Amniotic epithelial cell (primary cell): ENCODE measurements at regions not wholly inside any gene's neighbourhood (a gene's known extent, or its start where the extent isn't known, plus 50 kb on each side); places are given as distances from the start of the nearest gene placed in this dataset.

ENCODE experiments used
- DNase-seq: peaks from one replicate; pipeline ENCODE4 v3.0.0-alpha.2; 2010; ENCODE audit warnings: low read depth

DNA sequence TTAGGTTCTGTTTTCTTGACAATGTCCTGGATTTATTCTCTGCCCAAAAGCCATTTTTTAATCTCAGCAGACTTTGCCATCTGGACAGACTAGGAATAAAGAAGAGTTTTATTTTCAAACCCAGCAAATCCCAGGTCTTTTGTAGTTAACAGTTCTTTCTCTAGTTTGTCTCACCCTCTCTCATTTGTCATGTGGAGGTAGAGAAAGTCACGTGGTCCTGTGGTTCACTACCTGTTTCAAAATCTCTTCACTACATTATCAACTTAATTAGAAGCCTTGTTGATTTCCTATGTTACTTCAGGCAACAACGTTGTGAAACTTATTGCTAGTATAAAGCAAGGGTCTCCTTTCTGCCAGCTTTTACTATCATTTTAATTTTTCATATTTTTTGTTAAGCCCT is 1222.6 kb downstream of the EFNB2 start:
- DNase-seq, result no peak

DNA sequence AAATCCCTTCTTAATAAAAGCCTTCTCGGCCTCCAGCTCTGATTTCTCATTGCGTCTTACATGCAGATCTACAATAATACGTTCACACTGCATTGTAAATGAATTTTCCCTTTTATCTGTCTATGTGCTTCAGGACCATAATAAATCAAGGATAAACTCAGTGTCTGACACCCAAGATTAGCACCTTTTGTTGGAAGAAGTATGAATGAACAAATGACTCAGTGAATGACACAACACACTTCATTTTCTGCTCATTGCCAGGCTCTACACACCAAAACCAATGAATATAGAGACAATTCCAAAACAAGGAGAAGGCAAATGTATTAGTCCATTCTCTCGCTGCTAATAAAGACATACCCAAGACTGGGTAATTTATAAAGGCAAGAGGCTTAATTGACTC is 1224.4 kb downstream of the EFNB2 start:
- DNase-seq, result peak; percentile 4

- DNase-seq, result no peak
These were observed 1227.7 kb downstream of the EFNB2 start for GRCh38 chr13:105307776-105308175.

DNA sequence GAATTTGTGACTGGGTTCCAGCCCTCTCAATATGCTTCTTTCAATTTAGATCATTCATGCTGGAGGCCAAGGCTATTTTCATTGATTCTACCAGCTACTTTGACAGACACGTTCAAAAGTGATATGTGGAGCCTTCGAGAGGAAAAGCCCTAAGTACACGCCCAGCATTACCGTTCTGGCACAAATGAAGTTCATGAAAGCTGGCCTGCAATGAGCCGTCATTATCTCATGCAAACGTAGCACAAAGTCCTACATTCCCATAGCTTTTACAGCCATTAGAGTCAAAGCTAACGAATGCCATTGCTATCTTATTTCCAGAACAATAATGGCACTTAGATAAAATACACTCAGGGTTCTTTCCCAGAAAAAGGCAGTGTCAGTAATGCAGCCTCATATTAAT is 1237.6 kb downstream of the EFNB2 start:
- no peak for DNase-seq

- DNase-seq, result no peak
These were observed 1243.5 kb downstream of the EFNB2 start for GRCh38 chr13:105291987-105292386.

GRCh38 chr13:105290596-105290995 is 1244.9 kb downstream of the EFNB2 start:
- no peak for DNase-seq

DNA sequence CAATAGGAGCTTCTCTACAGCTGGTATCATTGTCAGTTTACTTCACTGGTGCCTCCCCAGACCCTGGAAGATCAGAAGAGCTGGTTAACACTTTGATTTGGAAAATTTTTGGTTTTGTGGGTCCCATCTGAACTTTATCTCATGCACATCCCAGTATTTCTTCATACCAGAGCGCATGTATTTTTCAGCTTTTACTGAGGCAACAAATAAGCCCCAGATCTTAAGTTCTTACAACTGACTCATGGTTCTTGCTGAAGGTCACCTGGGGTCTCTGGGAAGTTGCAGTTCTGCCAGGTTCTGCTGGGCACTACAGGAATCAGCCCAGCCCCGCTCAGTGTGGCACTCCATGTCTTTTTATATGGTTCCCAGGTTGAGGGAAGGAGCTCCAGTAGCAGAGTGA is 1249.9 kb downstream of the EFNB2 start:
- DNase-seq, result peak; percentile 61

DNA sequence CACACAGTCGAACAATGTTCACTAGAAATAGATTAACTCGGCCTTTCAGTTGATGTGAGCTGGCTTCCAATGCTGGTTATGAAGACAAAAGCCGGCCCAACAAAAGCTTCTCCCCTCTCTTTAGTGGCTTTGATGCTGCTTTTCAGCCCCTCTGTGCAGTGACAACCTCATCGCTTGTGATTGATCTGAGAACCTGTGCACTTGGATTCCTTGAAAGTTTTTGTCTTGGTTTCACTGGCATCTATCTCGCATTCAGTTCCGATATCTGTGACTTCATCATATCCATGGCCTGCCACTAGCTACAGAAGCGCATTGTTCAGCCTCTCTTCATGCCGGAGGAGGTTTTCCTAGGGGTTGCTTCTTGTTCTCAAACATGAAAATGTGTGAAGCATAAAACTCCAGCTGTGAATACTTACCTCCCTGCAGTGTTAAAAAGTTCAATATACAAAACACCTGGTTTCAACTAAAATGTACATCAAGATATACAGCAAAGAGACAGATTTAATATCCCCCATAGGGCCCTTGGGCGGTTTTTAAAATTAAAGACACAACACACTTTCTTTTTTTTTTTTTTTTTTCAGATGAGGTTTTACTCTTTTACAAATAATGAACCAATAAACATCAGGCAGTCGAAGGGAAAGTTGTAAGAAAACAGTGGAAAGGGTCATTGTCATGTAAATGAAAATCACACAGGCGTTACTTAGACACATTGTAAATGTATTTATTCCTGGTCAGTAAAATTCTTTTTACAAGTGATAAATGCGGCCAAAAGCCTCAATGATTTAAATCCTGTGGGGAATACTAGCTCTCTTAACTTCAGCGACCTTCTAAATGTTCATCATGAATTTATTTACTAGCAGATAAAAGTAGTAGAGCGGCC is 1252.8 kb downstream of the EFNB2 start:
- DNase-seq, result no peak

DNA sequence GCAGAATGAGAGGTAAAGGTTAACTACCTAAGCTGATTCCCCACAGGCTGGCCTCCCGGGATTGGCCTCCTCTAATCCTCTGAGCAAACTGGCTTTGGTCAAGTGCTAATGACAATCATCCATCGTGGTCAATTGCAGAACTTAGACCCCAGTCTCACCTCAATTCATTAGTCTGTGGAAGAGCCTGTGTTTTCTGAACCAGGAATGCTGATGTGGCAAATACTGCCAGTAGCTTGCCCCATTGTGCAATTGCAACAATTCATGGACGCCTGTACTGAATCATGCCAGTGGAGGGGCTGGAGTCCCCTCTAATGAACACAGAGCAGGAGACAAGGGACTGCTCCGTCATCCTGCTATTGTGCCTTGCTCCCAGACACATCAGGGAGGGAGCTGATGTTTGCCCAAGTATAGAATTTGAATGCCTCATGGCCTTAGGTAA is 1256.5 kb downstream of the EFNB2 start:
- DNase-seq, result peak; percentile 34

GRCh38 chr13:105276571-105276970 is 1258.9 kb downstream of the EFNB2 start:
- DNase-seq, result no peak

- no peak for DNase-seq
These were observed 1261.7 kb downstream of the EFNB2 start for GRCh38 chr13:105273665-105274222.

DNA sequence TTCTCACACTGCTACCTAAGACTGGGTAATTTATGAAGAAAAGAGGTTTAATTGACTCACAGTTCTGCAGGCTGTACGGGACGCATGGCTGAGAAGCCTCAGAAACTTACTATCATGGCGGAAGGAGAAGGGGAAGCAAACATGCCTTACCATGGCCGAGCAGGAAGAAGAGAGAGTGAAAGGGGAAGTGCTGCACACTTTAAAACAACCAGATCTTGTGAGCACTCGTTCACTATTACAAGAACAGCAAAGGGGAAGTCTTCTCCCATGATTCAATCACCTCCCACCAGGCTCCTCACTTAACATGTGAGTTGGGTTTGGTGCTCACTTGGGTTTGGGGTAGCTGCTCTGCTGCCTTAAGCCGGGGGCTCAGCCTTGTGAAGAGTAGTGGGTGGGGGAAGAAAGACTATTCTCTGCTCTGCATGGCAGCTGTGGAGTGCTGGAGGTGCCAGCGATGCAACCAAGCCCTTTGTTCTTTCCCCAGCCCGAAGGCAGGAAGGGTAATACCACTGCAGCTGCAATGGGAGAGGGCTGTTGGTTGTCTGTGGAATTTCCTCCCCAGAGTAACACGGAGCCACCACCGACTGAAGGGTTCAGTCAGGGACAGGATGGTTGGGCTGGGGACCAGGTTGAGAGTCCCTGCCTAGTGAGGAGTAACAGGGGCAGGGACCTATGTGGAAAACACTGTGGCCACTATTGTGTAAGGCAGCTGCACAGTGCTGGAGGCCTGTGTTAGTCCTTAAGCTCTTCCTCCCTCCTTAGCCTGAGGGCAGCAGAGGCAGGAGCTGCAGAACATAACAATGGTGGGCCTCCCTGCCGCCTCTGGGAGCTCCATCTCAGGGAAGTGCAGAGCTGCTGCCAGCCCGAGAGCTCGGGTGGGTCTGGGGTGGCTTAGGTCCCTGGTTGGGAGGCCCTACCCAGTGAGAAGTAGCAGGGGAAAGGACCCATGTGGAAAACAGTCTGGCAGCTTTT is 1262.5 kb downstream of the EFNB2 start:
- DNase-seq, result no peak

GRCh38 chr13:105266615-105267014 is 1268.8 kb downstream of the EFNB2 start:
- DNase-seq, result no peak

GRCh38 chr13:105262579-105262978 is 1272.9 kb downstream of the EFNB2 start:
- no peak for DNase-seq

DNA sequence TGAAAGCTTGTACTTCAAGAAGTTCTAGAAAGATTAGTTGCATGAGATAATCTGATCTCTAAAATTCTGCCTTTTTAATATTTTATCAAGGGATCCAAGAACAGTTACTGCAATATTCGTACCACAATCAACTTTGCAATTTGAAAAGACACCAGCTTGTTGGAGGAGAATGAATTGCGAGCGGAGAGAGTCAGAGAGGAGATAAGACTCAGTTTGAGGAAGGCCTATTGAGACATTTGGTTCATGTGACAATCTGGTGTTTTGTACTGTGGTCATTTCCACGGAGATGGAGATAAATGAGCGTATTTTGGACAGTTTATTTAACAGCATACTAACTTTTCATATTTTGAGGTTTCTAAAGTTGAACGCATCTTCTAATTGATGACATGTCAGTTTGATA is 1276.0 kb downstream of the EFNB2 start:
- no peak for DNase-seq

- DNase-seq, result peak; percentile 63
These were observed 1280.0 kb downstream of the EFNB2 start for GRCh38 chr13:105255472-105255871.

GRCh38 chr13:105251293-105251692 is 1284.2 kb downstream of the EFNB2 start:
- DNase-seq, result no peak

DNA sequence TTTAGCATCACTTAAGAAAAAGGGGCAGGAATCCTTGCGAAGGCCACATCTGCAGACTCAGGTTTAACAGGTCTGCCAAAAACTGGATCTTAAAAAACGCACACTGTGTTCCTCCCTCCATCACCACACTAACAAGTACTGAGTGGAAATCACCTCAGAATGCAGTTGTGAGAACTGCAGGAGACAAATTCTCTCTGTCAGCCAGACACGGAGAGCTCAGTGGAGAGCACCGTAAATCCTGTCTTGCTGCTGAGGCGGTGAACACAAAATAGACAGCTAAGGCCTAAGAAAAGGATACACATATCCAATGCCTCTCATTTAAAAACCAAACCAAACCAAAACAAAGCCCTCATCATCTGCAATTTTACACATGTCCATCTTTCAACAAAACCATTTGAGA is 1287.6 kb downstream of the EFNB2 start:
- peak; percentile 5 for DNase-seq

GRCh38 chr13:105240371-105240770 is 1295.1 kb downstream of the EFNB2 start:
- no peak for DNase-seq

DNA sequence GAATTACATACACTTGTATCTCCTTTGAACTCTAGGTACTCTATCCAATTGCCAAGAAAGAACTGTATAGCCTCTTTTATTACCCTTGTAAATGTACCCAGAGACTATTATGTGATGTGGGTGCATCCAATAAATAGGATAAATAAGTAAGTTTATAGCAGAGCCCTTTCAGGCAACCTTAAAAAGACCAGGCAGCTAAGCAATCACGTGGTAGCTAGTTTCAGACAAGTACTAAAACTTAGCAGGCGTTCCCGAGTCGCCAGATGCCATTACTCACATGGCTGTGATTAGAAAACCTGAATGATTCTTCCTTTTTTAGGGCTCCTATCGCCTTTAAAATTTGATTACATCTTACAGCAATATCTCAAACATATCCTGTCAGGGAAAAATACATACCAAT is 1303.0 kb downstream of the EFNB2 start:
- DNase-seq, result no peak

DNA sequence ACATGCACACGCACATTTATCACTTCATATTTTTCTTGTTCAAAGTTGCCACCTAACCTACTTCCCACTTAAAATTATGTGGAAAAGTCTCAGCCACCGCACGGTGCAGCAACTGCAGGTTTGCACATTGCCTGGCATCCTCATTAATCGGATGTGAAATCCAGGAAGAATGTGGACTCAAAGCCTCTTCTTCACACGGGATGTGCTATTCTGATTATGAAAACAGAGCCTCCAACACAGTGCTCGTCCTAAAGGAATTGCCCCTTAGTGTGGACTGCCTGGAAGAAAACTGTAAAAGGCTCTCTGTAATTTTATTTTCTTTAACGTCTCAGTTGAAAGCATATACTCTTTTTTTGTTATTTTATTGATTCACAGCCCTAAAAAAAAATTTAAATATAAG is 1303.5 kb downstream of the EFNB2 start:
- no peak for DNase-seq

- no peak for DNase-seq
These were observed 1303.9 kb downstream of the EFNB2 start for GRCh38 chr13:105231579-105231978.

- peak; percentile 46 for DNase-seq
These were observed 1314.6 kb downstream of the EFNB2 start for GRCh38 chr13:105220881-105221280.
